Renal cortex interstitium (tissue), 11 donors: ENCODE measurements at regions not wholly inside any gene's neighbourhood (a gene's known extent, or its start where the extent isn't known, plus 50 kb on each side); places are given as distances from the start of the nearest gene placed in this dataset.
"Not testable (repeated sequence)": the region's sequence is repeated elsewhere in the genome, so short reads cannot be mapped to it uniquely, and the experiment has no call there.

ENCODE experiments used
- DNase-seq, 11 donors: peaks; one replicate each; pipeline ENCODE4 v3.0.0-alpha.2; 2013; ENCODE audit warnings: low read depth in 9 of 11, low spot score in 4 of 11; ENCODE audit errors: extremely low read depth in 1 of 11

- no peak for DNase-seq
Measured at GRCh38 chr13:90577726-90578125, 769.8 kb upstream of the MIR17HG start.

- DNase-seq: no peak
Measured at GRCh38 chr13:90585392-90585791, 762.1 kb upstream of the MIR17HG start.

GRCh38 chr13:90591260-90591926, 756.1 kb upstream of the MIR17HG start:
- DNase-seq: no peak

- DNase-seq: no peak
Measured at GRCh38 chr13:90591927-90592268, 755.6 kb upstream of the MIR17HG start.

GRCh38 chr13:90592943-90593342, 754.5 kb upstream of the MIR17HG start:
- DNase-seq: no peak

GRCh38 chr13:90594681-90595080, 752.8 kb upstream of the MIR17HG start:
- no peak for DNase-seq

GRCh38 chr13:90605664-90606063, 741.8 kb upstream of the MIR17HG start:
- DNase-seq: no peak

- DNase-seq: not testable (repeated sequence)
Measured at GRCh38 chr13:90606921-90607320, 740.6 kb upstream of the MIR17HG start.

GRCh38 chr13:90612391-90612790, 735.1 kb upstream of the MIR17HG start:
- DNase-seq: no peak

- DNase-seq: no peak
Measured at GRCh38 chr13:90613076-90613795, 734.3 kb upstream of the MIR17HG start.

- no peak for DNase-seq
Measured at GRCh38 chr13:90615236-90615635, 732.3 kb upstream of the MIR17HG start.

GRCh38 chr13:90615767-90616166, 731.7 kb upstream of the MIR17HG start:
- no peak for DNase-seq

GRCh38 chr13:90618133-90618532, 729.4 kb upstream of the MIR17HG start:
- no peak for DNase-seq

- DNase-seq: no peak
Measured at GRCh38 chr13:90622541-90622940, 724.9 kb upstream of the MIR17HG start.

- DNase-seq: no peak
Measured at GRCh38 chr13:90623318-90624011, 724.0 kb upstream of the MIR17HG start.

- DNase-seq: no peak
Measured at GRCh38 chr13:90627813-90628212, 719.7 kb upstream of the MIR17HG start.

GRCh38 chr13:90628471-90628870, 719.0 kb upstream of the MIR17HG start:
- no peak for DNase-seq

GRCh38 chr13:90630716-90631115, 716.8 kb upstream of the MIR17HG start:
- no peak for DNase-seq

GRCh38 chr13:90632184-90632583, 715.3 kb upstream of the MIR17HG start:
- DNase-seq: no peak

GRCh38 chr13:90633849-90634248, 713.6 kb upstream of the MIR17HG start:
- no peak for DNase-seq
